GM12801 (cell line): ENCODE measurements at regions not wholly inside any gene's neighbourhood (a gene's known extent, or its start where the extent isn't known, plus 50 kb on each side); places are given as distances from the start of the nearest gene placed in this dataset.

ENCODE experiments used
- CTCF ChIP-seq: IDR thresholded peaks from one replicate; pipeline ENCODE4 v1.5.1; 2011; ENCODE audit warnings: control low read depth; ENCODE audit not compliant: insufficient read length; ENCODE audit errors: extremely low read depth

GRCh38 chr9:106179191-106179590 is 484.9 kb downstream of the TMEM38B start:
- no peak for TF ChIP-seq CTCF

- no peak for TF ChIP-seq CTCF
These were observed 513.0 kb downstream of the TMEM38B start for GRCh38 chr9:106207298-106207697.

GRCh38 chr9:106218427-106218826 is 524.1 kb downstream of the TMEM38B start:
- no peak for TF ChIP-seq CTCF

GRCh38 chr9:106218854-106219253 is 524.5 kb downstream of the TMEM38B start:
- TF ChIP-seq CTCF = no peak

DNA sequence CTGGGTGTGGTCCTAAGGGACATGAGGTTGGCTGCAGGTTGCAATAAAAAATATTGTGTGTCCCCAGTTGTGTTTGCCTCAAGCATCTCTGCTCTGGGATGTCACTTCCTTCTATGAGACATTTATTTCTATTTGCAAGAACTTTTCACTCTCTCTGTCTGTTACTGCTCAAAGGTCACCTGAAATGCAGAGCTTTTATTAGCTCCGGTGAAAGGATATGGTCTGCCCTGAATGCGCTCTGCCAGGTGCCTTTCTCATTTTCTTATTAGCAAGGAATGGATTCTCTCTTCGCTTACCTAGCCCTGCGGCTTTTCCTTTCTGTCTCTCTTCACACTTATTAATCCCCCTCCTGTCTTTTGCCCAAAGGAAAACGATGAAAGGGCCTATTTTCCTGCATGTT is 526.1 kb downstream of the TMEM38B start:
- TF ChIP-seq CTCF = no peak

GRCh38 chr9:106228861-106229260 is 534.5 kb downstream of the TMEM38B start:
- TF ChIP-seq CTCF = no peak

- no peak for TF ChIP-seq CTCF
These were observed 538.8 kb downstream of the TMEM38B start for GRCh38 chr9:106233116-106233515.

DNA sequence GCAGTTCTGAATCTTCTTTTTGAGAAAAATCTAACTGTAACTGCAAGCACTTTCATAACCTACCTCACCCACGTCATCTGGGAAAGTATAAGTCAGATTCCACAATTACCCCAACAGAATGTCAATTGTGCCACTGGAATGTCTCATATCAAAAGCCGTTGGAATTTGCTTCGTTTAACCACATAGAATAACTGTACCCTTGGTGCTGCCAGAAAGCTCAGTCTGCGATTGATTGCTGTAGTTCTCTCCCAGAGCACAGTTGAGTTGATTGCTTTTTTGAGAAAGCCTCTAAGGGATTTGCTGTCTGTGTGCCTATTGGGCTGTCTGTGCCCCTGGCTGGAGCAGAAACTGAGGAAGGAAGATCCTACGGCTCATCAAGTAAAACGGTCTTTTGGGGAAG is 583.6 kb downstream of the TMEM38B start:
- TF ChIP-seq CTCF = no peak
